Parathyroid adenoma (tissue), 2 donors: ENCODE measurements at regions not wholly inside any gene's neighbourhood (a gene's known extent, or its start where the extent isn't known, plus 50 kb on each side); places are given as distances from the start of the nearest gene placed in this dataset.

ENCODE experiments used
- H2AFZ ChIP-seq: fragments of 300-600 bp; sonication (generic); one replicate; pipeline ENCODE4 v1.7.0; 2017; ENCODE audit warnings: antibody characterized with exemption, mild to moderate bottlenecking
- H3K27ac ChIP-seq: fragments of 300-600 bp; sonication (generic); one replicate; pipeline ENCODE4 v1.7.0; 2017
- H3K27me3 ChIP-seq: fragments of 300-600 bp; sonication (generic); one replicate; pipeline ENCODE4 v1.7.0; 2017; ENCODE audit warnings: low read length; ENCODE audit not compliant: control insufficient read depth, insufficient read depth
- H3K36me3 ChIP-seq: fragments of 300-600 bp; sonication (generic); one replicate; pipeline ENCODE4 v1.7.0; 2017; ENCODE audit warnings: low read length; ENCODE audit not compliant: control insufficient read depth, insufficient read depth
- H3K4me1 ChIP-seq: fragments of 300-600 bp; sonication (generic); one replicate; pipeline ENCODE4 v1.7.0; 2017; ENCODE audit warnings: control low read depth
- H3K4me2 ChIP-seq: fragments of 300-600 bp; sonication (generic); one replicate; pipeline ENCODE4 v1.7.0; 2017; ENCODE audit warnings: low read length
- H3K4me3 ChIP-seq: fragments of 300-600 bp; sonication (generic); one replicate; pipeline ENCODE4 v1.7.0; 2017; ENCODE audit warnings: low read depth, low read length
- H3K79me2 ChIP-seq: fragments of 300-600 bp; sonication (generic); one replicate; pipeline ENCODE4 v1.7.0; 2017; ENCODE audit warnings: control low read depth
- H3K9ac ChIP-seq: fragments of 300-600 bp; sonication (generic); one replicate; pipeline ENCODE4 v1.7.0; 2017; ENCODE audit warnings: mild to moderate bottlenecking
- H3K9me3 ChIP-seq: fragments of 300-600 bp; sonication (generic); one replicate; pipeline ENCODE4 v1.7.0; 2017; ENCODE audit warnings: low read length; ENCODE audit not compliant: control insufficient read depth
- TF ChIP-seq, protein P1 (sequence below): fragments of 300-600 bp; sonication (generic); IDR thresholded peaks from one replicate; pipeline ENCODE4 v1.7.0; 2017; ENCODE audit warnings: antibody characterized with exemption, mild to moderate bottlenecking
- donor health status: primary hyperparathyroidism.

- Histone ChIP-seq H2AFZ (no peak overlapping the region), H3K27me3 (no peaks in the 10 kb centered on the region), H3K27ac (no peak overlapping the region), H3K4me3 (no peak overlapping the region), H3K4me1 (no peaks in the 10 kb centered on the region), H3K36me3 (no peaks in the 10 kb centered on the region), H3K9ac (no peak overlapping the region), H3K4me2 (no peak overlapping the region), H3K79me2 (no peaks in the 10 kb centered on the region), H3K9me3 (peaks cover 2% of the 10 kb centered on the region)
- TF ChIP-seq, protein P1, sequence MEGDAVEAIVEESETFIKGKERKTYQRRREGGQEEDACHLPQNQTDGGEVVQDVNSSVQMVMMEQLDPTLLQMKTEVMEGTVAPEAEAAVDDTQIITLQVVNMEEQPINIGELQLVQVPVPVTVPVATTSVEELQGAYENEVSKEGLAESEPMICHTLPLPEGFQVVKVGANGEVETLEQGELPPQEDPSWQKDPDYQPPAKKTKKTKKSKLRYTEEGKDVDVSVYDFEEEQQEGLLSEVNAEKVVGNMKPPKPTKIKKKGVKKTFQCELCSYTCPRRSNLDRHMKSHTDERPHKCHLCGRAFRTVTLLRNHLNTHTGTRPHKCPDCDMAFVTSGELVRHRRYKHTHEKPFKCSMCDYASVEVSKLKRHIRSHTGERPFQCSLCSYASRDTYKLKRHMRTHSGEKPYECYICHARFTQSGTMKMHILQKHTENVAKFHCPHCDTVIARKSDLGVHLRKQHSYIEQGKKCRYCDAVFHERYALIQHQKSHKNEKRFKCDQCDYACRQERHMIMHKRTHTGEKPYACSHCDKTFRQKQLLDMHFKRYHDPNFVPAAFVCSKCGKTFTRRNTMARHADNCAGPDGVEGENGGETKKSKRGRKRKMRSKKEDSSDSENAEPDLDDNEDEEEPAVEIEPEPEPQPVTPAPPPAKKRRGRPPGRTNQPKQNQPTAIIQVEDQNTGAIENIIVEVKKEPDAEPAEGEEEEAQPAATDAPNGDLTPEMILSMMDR = no peak
These were observed 278.6 kb upstream of the HABP2 start for GRCh38 chr10:113274176-113274829.

GRCh38 chr10:113278221-113278620 is 274.6 kb upstream of the HABP2 start:
- Histone ChIP-seq H3K9me3 (peaks cover 2% of the 10 kb centered on the region), H3K79me2 (no peaks in the 10 kb centered on the region), H3K36me3 (no peaks in the 10 kb centered on the region), H3K27me3 (no peaks in the 10 kb centered on the region), H3K4me2 (no peak overlapping the region), H3K4me1 (no peaks in the 10 kb centered on the region), H3K4me3 (no peak overlapping the region), H3K27ac (no peak overlapping the region), H3K9ac (no peak overlapping the region), H2AFZ (no peak overlapping the region)
- TF ChIP-seq, protein P1 = no peak

GRCh38 chr10:113278664-113279063 is 274.2 kb upstream of the HABP2 start:
- no peak overlapping the region for H2AFZ ChIP-seq
- no peak overlapping the region for H3K4me2 ChIP-seq
- H3K4me1 ChIP-seq = no peaks in the 10 kb centered on the region
- H3K36me3 ChIP-seq = no peaks in the 10 kb centered on the region
- TF ChIP-seq, protein P1 = no peak
- no peak overlapping the region for H3K4me3 ChIP-seq
- H3K79me2 ChIP-seq = no peaks in the 10 kb centered on the region
- H3K27ac ChIP-seq = no peak overlapping the region
- H3K9me3 ChIP-seq = peaks cover 2% of the 10 kb centered on the region
- H3K27me3 ChIP-seq = no peaks in the 10 kb centered on the region
- no peak overlapping the region for H3K9ac ChIP-seq

DNA sequence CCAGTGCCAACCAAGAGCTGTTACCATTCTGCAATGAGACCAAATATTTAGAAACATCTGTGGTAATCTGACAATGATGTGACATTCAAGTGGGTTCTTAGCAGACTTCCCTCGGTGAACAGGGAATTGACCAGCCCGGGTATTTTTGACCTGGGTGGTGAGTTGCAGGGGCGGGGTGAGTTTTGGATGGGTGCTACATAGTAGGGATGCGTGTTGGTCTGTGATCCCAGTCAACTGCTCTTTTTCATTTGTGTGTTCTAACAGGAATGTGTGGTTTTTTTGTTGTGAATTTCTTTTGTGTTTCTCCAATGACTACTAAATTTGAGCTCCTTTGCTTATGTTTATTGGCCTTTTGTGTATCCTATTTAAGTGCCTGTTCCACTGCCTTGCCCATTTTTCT is 273.6 kb upstream of the HABP2 start:
- Histone ChIP-seq H3K4me1 (no peaks in the 10 kb centered on the region), H3K4me2 (no peak overlapping the region), H3K9ac (no peak overlapping the region), H2AFZ (no peak overlapping the region), H3K79me2 (no peaks in the 10 kb centered on the region), H3K4me3 (no peak overlapping the region), H3K36me3 (no peaks in the 10 kb centered on the region), H3K9me3 (peaks cover 2% of the 10 kb centered on the region), H3K27ac (no peak overlapping the region), H3K27me3 (no peaks in the 10 kb centered on the region)
- TF ChIP-seq, protein P1 = no peak

GRCh38 chr10:113282564-113282963 is 270.3 kb upstream of the HABP2 start:
- H3K36me3 ChIP-seq = no peaks in the 10 kb centered on the region
- H3K79me2 ChIP-seq = no peaks in the 10 kb centered on the region
- H3K27me3 ChIP-seq = no peaks in the 10 kb centered on the region
- no peaks in the 10 kb centered on the region for H3K9me3 ChIP-seq
- no peak overlapping the region for H3K4me2 ChIP-seq
- H2AFZ ChIP-seq = no peak overlapping the region
- no peak overlapping the region for H3K27ac ChIP-seq
- H3K4me1 ChIP-seq = no peaks in the 10 kb centered on the region
- H3K9ac ChIP-seq = no peak overlapping the region
- TF ChIP-seq, protein P1 = no peak
- H3K4me3 ChIP-seq = no peak overlapping the region
